ENCODE measurements at regions not wholly inside any gene's neighbourhood (a gene's known extent, or its start where the extent isn't known, plus 50 kb on each side); places are given as distances from the start of the nearest gene placed in this dataset.
"Not testable (repeated sequence)": the region's sequence is repeated elsewhere in the genome, so short reads cannot be mapped to it uniquely, and the experiment has no call there.

DNA sequence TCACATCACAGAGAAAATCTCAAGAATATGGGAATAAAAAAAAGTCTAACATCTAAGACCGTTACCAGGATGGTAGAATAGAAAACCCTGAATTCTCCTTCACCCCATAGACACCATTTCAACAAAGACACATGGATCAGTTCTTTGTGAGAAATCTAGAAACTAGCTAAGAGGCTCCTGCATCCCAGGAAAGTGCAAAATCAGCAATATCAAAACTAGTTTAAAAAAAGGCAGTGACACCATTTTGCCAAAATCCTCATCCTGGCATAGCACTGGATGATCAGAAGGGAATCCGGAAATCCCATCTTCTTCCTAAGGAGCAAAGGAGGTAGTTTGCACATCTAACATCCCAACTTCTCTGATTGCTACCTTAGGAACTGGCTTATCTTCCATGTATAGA lies 88.9 kb upstream of the MAGEE2 start:
- no peak for DNase-seq

GRCh38 chrX:75883446-75883845 lies 98.4 kb upstream of the MAGEE2 start:
- no peak for DNase-seq

DNA sequence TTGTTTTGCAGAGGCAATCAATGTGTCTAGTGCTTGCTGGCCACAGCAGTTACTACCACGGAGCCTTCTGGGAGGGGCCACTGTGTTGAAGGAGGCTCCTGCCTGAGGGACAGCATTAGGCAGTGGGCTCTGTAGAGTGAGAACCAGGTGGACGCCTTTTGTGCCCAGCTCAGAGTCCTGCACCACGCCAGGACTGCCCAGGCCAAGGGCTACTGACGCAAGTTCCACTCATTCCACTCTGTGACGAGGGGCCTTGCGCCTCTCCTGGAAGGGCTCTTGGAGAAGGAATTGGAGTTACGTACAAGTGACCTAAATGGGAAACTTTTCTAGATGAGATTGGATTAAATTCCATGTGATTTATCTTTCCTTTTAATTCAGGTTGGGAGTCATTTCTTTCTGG lies 102.8 kb upstream of the MAGEE2 start:
- DNase-seq, result no peak

DNA sequence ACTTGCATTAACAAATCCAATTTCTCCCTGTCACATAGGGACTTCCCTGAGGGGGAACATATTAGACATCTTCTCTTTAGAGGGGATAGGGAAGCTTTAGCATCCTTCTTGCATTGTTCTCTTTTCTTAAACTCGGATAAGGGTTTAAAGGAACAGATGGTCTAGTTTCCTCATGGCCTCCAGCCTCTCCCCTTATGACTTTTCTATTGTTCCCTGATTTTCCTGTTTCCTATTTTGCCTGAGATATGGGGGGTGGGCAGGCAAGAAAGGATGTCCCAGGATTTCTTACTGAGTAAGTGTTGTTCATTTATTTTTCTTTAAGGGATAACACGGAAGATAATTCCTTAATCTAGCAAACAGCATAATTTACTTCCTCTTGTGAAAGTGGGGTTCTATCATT lies 107.7 kb upstream of the MAGEE2 start:
- no peak for DNase-seq

GRCh38 chrX:75893281-75893680 lies 108.2 kb upstream of the MAGEE2 start:
- DNase-seq, result no peak

GRCh38 chrX:75911716-75912115 lies 126.7 kb upstream of the MAGEE2 start:
- no peak for DNase-seq

GRCh38 chrX:75957107-75957610 lies 172.1 kb upstream of the MAGEE2 start:
- peak; percentile 0 for DNase-seq

DNA sequence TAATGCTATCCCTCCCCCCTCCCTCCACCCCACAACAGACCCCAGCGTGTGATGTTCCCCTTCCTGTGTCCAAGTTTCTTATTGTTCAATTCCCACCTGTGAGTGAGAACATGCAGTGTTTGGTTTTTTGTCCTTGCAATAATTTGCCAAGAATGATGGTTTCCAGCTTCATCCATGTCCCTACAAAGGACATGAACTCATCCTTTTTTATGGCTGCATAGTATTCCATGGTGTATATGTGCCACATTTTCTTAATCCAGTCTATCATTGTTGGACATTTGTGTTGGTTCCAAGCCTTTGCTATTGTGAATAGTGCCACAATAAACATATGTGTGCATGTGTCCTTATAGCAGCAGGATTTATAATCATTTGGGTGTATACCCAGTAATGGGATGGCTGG lies 176.3 kb upstream of the MAGEE2 start:
- not testable (repeated sequence) for DNase-seq

GRCh38 chrX:75963774-75964173 lies 178.7 kb upstream of the MAGEE2 start:
- DNase-seq, result no peak

GRCh38 chrX:75968293-75968692 lies 183.2 kb upstream of the MAGEE2 start:
- no peak for DNase-seq

DNA sequence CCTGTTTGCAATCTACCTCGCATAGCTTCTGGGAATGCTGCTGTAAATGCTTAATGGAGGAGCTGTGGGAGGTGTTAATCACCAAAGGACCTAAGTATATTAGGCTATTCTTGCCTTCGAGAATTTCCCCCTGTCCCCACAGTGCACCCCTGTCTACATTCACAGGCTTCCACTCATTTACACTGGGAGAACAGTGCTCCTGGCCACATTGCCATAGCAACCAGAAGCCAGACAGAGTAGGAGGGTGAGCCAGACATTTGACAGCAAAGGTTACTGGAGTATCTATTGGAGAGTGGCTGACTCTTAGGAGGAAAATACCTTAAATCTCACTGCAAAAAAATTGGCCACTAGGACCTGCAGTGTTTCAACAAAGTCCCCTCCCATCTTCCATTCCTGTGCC lies 185.9 kb upstream of the PBDC1 start:
- DNase-seq, result no peak

DNA sequence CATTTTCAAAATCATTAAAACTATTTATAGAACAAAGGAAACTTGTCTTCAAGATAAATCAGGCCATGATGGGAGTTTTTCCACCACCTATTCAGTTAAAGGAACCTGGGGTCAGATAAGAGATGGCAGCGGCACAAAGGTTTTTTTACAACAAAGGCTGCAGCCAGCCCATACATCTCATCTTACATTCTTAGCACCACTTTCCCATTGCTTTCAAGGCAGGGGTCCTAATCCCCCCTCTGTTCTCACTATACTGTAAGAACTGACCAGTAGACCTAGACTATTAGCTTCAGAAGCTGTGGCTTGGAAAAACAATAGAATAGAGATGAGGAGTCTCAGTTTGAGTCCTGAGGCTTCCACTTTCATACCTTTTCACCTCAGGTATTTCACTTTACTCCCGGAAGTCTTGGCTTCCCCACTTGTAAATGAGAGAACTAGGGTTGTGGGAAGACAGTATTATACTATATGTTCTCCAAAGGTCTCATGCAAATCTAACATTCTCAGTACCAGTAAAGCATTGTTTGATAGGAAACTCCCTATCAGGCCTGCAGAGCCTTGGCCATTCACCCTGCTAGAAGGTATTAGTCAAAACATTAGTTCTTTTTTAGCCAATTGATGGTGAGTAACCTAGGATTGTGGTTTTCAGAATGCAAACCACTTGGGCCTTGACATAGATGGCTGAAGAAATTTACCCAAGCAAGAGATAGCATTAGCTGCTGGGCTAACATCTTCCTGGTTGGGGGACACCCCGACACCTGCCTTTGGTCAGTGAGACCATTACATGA lies 182.9 kb upstream of the PBDC1 start:
- no peak for DNase-seq

DNA sequence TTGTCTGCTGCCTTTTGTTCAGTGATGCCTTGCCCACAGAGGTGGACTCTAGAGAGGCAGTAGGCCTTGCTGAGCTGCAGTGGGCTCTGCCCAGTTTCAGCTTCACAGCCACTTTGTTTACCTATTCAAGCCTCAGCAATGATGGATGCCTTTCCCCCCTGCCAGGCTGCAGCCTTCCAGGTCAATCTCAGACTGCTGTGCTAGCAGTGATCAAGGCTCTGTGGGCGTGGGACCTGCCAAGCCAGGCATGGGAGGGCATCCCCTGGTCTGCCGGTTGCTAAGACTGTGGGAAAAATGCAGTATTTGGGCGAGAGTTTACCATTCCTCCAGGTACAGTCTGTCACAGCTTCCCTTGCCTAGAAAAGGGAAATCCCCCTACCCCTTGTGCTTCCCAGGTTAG lies 175.2 kb upstream of the PBDC1 start:
- no peak for DNase-seq

DNA sequence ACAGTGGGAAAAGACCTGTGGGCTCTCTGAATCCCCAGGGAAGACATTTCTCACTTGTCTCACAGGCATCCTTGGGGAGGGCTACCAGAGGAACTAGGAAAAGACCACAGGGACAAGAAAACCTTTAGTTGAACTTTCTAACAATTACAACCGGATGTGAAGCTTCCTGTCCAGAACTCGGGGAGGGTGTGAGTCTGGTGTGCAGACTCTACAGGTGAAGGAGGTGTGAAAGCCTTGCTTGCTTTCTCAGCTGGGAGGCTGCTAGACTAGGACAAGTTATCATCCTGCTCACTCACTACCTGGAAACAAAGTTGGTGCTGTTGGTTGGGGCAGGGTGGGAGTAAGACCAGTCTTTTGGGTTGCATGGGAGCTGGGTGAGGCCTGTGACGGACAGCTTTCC lies 158.5 kb upstream of the PBDC1 start:
- no peak for DNase-seq

DNA sequence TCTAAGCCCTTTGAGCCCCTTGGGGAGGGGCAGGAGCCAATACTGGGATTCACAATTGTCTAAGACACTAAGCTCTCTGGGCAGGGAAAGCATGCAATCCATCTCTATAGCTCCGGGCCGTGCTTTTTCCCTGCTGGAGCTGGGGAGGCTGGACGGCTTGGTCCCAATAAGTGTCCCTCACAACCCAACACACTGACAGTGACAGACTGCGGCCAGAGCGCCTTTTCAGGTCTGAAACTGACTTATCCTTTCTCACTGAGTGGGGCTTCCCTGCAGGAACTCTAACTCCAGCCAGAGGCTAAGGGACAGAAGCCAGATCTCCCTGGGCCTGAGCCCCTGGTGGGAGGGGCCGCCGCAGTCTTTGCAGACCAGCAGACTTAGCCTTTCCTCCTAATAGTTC lies 146.6 kb upstream of the PBDC1 start:
- no peak for DNase-seq

DNA sequence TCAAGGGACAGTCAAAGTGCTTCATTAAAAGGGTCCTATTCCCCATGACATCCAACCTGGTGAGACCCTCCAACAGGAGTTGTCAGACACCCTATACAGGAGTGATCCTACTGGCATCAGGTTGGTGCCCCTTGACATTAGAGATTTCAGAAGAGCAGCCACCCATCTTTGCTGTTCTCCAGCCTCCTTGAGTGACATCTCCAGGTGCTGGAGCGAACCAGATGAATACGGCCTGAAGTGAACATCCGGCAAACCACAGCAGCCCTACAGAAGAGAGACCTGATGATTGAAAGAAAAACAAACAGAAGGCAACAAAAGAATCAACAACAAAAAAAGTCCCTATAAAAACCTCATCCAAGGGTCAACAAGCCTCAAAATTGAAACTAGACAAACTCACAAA lies 146.1 kb upstream of the PBDC1 start:
- no peak for DNase-seq

- no peak for DNase-seq
These were observed 143.5 kb upstream of the PBDC1 start for GRCh38 chrX:76029385-76029784.

GRCh38 chrX:76064825-76065224 lies 108.0 kb upstream of the PBDC1 start:
- DNase-seq, result peak; percentile 92

- DNase-seq, result no peak
These were observed 96.7 kb upstream of the PBDC1 start for GRCh38 chrX:76076124-76076523.

DNA sequence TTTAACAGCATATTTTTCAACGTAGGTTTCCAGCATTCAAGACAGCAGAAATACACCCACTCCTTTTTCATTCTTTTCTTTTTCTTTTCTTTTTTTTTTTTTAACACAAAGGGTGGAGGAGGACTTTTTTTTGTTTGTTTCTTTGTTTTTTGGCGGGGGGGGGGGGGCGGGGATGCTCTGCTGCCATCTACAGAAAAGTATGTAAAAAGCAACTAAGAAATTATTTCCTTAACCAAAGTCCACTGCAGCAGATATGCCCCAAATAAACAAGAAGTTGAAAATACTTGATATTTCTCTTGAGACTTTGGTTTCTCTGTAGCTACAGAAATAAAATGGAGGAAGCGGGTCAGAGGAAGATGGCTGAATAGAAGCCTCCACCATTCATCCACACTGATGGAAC lies 63.2 kb upstream of the PBDC1 start:
- DNase-seq, result no peak
